GDM1 (cell line): ENCODE measurements at regions not wholly inside any gene's neighbourhood (a gene's known extent, or its start where the extent isn't known, plus 50 kb on each side); places are given as distances from the start of the nearest gene placed in this dataset.
"Not testable (repeated sequence)": the region's sequence is repeated elsewhere in the genome, so short reads cannot be mapped to it uniquely, and the experiment has no call there.

Experiments used
- DNase-seq: peaks from one replicate; lab custom pipeline; 2025; lab: John Stamatoyannopoulos, UW

DNA sequence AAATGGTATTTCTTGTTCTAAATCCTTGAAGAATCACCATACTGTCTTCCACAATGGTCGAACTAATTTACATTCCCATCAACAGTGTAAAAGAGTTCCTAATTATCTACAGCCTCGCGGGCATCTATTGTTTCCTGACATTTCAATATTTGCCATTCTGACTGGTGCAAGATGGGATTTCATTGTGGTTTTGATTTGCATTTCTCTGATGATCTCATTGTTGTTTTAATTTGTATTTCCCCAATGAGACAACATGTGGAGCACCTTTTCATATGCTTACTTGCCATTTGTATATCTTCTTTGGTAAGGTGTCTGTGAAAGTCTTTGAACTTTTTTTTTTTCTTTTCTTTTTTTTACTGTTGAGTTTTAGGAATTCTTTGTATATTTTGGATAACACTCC, 473.6 kb downstream of the KCTD16 start:
- DNase-seq = no peak

DNA sequence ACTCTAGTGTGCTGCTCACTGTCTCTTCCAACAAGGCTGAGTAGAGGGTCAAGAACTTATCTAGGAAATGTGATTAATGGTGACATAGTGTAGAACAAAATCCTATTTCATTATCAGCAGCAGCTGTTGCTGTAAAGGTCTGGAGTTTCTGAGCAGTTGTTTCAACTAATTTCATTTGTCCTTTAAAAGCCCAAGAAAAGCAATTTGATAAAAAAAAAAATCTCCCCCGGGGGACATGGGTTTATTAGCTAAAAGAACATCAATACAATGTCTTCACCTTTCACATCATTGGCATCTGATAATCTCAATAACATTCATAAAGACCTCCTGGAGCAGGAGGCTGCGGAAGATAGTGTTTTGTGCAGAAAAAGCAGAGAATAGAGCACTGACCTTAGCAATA, 468.1 kb downstream of the KCTD16 start:
- no peak for DNase-seq

DNA sequence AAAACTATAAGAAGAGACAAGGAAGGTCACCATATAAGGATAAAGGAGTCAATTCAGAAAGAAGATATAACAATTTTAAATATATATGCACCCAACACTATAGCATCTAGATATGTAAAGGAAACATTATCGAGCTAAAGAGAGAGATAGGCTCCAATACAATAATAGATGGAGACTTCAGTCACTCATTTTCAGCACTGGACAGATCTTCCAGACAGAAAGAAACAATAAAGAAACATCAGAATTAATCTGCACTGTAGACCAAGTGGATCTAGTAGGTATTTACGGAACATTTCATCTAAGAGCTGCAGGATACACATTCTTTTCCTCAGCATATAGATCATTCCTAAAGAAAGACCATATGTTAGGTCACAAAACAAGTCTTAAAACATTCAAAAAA, 463.5 kb downstream of the KCTD16 start:
- DNase-seq = no peak

DNA sequence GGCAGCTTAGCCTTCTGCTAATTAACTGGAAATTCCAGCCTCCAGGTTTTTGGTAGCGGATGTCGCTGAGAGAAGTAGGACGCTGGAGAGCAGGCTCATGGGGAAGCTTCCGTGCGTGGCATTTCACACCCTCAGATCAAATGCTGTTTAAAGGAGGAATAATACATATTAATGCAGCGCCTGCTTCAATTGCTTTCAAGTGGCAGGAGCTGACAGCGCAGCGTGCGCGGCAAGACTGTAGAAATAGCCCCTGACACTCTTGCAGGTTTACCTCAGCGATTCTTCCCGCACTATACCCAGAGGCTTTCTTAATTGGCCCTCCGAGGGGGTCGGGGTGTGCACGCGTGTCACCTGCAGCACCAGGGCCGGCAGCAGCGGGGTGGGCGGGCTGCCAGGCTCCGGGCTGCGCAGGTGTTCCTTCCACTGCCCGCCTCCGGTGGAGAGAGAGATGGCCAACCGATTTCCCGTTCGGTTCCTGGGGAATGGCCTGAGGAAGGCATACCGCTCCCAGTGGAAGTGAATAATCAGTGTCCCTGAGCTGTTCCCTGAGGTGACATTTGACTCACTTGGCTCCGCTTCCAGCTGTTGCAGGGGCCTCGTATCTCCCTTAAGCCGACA, 427.9 kb downstream of the KCTD16 start:
- no peak for DNase-seq

DNA sequence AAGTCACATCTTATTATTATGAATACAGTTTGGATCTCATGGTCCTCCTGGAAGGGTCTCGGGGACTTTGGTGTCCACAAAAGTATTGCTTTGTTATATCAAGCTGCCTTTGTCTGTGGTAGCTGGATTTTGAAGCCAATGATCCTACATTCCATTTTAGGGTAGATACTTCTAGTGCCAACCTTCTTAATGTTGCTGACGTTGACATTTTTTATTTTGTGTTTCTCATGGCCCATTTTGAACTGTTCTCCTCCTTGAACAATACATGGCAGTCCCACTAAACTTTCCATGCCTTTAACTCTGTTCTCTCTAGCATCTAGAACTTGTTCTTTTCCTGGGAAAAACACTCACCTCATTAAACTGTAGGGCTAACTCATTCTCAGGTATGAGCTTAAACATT, 425.8 kb downstream of the KCTD16 start:
- no peak for DNase-seq

DNA sequence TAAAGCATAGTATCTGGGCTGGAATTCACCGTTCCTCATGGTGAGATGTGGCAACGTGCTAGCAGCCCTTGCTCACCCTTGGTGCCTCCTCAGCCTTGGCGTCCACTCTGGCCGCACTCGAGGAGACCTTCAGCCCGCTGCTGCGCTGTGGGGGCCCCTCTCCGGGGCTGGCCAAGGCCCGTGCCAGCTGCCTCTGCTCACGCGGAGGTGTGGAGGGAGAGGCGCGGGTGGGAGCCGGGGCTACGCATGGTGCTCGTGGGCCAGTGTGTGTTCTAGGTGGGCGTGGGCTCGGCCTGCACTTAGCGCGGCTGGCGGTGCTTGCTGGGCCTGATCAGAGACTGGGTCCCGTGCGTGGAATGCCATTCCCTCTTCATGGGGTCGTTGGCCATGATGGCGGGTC, 424.2 kb downstream of the KCTD16 start:
- DNase-seq = no peak

DNA sequence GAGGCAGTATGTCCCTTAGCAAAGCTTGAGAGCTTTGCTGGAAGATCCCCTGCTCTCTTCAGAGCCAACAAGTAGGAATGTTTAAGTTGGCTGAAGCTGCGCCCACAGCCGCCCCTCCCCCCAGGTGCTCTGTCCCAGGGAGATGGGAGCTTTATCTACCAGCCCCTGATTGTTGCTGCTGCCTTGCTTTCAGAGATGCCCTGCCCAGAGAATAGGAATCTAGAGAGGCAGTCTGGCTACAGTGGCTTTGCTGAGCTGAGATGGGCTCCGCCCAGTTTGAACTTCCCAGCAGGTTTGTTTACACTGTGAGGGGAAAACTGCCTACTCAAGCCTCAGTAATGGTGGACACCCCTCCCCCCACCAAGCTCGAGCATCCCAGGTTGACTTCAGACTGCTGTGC, 423.6 kb downstream of the KCTD16 start:
- DNase-seq = not testable (repeated sequence)

DNA sequence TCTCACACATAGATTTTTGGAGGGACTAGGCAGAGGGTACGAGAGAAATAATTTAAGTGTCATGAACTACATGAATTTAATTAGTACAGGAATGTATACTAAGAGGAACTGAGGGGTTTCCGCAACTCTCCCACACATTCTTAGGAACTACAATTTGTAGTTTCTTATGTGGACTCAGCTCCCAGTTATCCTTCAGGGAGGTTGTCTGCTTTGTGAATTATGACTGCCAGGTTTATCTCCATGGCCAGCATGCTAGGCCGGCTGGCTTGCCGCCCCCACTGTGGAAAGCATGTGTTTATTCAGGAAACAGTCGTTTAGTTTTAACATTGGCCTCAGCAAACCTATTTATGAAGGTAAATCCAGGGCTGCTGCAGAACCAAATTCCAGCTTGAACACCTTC, 415.0 kb downstream of the KCTD16 start:
- DNase-seq = no peak

DNA sequence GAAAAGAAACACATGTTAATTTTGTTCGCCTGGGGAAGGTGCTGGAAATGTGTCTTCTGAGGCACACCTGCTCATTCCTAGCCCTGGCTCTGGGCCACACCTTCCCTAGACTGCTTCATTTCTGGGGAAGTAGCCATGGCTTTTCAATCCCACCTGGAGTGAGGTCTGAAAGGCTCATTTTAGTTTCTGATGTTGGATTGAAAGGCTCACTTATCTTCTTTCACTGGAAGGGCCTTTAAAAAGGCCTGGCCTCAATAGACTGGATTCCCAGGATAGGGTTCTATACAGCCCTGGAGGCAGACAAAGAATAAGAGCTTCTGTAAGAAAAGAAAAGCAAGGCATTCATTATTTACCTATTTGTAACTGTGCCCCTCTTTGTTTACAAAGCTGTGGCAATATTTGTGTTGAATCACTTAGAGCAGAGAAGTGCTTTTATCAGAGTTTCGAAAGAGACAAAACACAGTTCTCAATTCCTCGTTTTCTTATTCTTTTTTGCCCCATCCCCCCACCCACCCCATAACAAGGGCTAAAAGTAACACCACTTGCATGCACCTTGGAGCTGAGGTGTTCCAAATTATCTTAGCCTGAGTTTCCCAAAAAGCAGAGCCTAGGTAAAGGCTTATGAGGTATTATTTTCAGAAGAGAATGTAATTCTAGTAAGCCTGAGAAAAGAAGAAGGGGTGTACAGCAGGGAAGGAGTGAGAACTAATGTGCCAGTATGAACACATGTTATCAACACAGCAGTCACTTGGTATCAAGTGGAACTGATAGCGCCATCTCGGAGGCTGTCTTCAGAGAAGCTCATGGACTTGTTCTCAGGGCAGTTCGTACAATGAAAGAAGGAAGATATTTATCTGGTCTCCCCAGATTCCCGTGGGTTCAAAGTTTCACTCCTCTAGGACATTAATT, 413.1 kb downstream of the KCTD16 start:
- no peak for DNase-seq

DNA sequence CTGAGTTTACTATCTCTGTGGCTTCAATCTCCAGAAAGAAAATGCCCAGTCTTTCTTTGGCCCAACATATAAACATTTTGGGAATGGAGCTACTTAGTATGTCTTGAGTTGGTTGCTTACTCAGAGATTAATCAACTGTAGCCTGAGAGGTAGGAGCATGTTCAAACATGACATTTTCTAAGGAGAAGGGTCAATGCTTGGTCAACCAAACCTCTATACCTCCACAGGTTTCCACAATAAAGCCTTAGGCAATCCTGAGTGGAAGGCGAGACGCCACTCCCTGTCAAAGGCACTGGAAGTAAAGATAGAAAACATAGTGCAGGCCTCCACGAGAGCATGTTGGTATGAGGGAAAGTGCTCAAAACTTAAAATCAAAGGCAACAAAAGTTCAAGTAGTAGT, 411.4 kb downstream of the KCTD16 start:
- DNase-seq = no peak

DNA sequence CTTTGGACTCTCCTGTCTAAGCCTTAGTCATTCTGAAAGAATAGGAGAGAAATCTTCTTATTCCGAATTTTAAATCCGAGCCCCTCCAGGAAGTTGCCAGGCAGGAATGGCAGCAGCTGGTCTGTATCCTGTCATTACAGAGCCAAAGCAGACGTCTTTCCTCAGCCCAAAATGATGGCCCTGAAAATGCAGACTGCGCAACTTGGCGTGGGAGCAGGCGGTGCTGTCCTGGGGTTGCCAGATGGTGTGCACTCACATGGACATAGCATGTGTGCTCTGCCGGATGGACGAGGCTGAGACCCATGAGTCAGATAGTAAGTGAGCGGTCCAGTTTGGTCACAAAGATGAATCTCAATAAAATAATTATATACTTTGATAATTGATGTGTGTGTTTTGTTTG, 410.4 kb downstream of the KCTD16 start:
- no peak for DNase-seq

DNA sequence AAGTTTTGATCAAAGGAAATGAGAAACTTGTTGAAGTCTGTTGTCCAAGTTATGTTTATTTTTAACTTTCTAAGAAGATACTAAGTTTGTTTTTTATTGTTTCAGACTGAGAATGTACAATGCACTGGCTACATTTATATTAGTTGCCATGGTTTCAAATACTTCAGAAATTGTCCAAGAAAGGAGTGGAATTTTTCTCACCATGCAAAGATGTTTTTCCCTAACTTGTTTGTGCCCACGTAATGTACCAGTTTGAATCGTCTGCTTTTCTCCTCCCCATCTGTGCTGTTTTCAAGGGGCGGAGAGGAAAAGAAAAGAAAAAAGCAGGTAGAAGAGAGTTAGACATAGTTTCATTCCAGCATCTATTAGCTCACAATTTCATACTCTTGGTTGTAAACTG, 407.0 kb downstream of the KCTD16 start:
- DNase-seq = no peak

DNA sequence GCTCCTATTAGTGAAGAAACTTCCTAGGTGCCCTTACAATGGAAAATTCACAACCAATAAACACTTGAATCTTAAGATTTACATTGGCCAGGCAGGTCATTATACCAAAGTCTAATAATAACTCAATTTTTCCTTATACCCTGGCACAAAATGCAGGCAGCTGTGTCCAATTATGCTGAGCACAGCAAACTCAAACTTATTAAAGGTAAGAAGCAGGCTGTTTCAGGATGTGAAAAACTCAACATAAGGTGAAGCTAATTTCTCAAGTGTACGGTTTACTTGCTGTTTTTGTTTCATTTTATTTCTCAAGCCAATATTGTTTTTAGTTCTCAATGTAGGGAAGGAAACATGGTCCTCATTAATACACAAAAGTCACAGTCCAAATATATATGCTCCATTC, 405.1 kb downstream of the KCTD16 start:
- DNase-seq = no peak

DNA sequence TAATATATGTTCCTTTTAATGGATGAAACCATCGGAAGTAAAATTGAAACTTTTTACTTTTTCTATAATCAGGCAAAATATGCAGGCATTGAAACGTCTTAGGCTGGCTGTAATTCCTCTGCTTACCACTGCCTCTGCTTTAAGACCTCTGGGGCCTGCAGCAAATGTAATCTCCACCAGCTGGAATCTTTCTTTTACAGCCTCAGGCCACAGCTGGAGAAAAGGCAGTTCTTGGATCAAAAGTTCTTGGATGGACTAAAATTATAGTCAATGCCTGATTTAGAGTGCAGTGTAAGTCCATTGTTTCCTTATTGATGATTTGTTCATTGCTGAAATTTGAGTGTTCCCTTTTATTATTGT, 396.7 kb downstream of the KCTD16 start:
- DNase-seq = no peak

DNA sequence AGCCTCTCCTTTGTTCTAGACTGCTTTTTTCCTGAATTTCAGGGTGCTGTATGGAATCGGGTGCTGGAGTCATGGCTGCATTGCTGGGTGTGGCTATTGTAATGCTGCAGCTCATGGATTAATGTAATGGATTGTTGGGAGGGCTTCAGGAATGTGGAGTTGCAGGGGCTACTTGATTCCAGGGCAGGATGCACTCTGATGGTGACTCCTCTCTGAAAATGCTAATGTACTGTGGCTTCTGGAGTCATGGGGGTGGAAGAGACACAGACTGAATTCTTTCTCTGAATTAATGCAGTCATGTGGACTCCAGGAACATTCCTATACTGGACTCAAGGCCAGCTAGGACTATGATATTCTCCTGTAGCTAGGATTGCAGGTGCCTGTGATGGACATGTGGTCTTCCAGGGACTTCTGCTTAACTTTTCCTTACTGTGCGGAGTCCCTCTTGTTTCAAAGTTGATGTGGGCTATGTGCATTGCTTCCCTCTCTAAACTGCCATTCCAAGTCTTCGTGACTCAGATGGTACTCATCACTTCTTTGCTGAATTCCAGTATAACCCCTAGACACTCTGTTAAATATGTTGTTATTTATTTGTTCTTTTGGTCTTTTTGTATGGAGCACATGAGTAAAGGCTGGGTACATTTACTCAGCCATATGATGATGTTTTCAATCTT, 396.2 kb downstream of the KCTD16 start:
- no peak for DNase-seq

DNA sequence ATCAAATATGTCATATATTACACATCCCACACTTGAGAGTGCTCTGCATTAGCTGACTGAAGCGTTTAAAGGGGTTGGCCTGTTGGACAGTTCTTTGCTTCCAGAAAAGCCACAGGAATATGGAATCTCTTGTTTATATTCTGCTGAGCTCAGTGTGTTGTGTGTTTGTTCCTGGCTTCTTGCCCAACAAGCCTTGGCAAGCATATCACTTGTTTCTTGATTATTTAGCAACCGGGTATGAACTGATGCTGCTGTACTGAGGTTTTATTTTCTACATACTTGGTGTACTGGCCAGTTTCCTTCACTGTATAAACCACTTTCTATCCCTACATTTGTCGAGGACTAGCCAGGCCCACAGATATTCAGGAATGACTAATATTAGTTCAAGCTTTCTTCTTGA, 378.9 kb downstream of the KCTD16 start:
- DNase-seq = no peak

DNA sequence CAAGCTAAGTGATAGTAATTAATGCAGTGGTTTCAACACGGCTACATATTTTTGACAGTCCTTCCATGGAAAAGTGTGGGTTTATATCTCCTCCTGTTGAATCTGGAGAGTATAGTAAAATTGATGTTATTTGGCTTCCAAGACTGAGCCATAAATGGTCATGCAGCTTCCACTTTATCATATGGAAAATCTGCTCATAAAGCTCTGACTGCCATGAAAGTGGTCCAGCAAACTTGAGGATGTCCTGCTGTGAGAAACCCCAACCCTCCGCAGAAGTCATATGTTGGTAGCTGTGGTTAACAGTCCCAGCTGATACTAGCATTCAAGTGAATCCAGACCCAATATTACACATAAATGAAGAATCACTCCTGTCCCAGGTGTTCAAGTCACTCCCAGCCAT, 378.3 kb downstream of the KCTD16 start:
- DNase-seq = no peak

DNA sequence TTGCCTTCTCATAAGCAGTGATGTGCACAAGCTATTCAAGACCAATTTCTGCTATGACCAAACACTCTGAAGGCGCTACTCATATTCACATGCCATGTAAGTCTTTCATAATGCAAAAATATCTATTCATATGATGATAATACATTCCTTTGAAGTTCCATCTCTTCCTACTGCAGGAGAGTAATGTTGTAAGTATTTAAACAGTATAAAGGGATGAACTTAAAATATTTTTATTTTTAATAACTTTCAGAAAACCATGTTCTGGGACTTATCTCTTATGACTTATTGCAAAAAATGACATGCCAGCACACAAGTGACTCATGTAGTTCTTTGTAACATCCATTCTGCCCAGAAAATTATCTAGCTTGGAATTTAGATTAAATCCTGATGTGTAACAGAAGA, 376.4 kb downstream of the KCTD16 start:
- no peak for DNase-seq

DNA sequence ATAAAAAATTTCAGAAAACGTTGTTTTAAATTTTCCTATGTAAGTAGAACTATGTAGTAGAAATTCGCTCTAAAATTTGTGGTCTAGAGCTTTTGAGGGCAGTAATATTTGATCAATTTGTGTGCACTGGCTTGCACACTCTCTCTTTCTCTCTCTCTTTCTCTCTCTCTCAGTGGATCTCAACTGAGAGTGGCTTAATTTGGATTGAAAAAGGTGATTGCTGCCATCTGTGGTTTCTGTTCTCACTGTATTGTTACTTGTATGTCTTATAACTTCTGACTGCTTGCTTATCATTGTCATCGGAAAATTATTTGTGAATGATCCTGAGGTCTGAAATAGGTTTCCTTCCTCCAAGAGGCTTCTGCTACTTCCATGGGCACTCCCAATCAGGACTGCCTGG, 368.2 kb downstream of the KCTD16 start:
- DNase-seq = no peak
